ENCODE measurements at regions not wholly inside any gene's neighbourhood (a gene's known extent, or its start where the extent isn't known, plus 50 kb on each side); places are given as distances from the start of the nearest gene placed in this dataset.
"Not testable (repeated sequence)": the region's sequence is repeated elsewhere in the genome, so short reads cannot be mapped to it uniquely, and the experiment has no call there.

GRCh38 chr7:76863150-76863773 is 168.9 kb downstream of the SPDYE17 start:
- H3K36me3 Mint-ChIP-seq (ENCODE audit: low read depth); H3K4me3 Mint-ChIP-seq; H3K27ac ChIP-seq (ENCODE audit: low read depth in 1 of 2, low read length in 2 of 2); H3K9me3 ChIP-seq (ENCODE audit: control insufficient read depth in 1 of 2, insufficient read depth in 1 of 2, low read length in 2 of 2); H3K27ac Mint-ChIP-seq; H3K4me1 Mint-ChIP-seq (ENCODE audit: low read depth); ATAC-seq (ENCODE audit: poor library complexity); H3K36me3 ChIP-seq (ENCODE audit: insufficient read depth, low read length); H3K9me3 Mint-ChIP-seq; POLR2A ChIA-PET; H3K27me3 ChIP-seq (ENCODE audit: control insufficient read depth in 1 of 2, insufficient read depth in 2 of 2, low read length in 2 of 2); DNase-seq; H3K27me3 Mint-ChIP-seq; CTCF ChIA-PET; H3K4me3 ChIP-seq (ENCODE audit: low read length); H3K4me1 ChIP-seq (ENCODE audit: insufficient read depth, low read length); intact Hi-C loops (cut with DNase I, micrococcal nuclease): not testable (repeated sequence)

- H3K27me3 ChIP-seq (ENCODE audit: control insufficient read depth in 1 of 2, insufficient read depth in 2 of 2, low read length in 2 of 2); H3K36me3 ChIP-seq (ENCODE audit: insufficient read depth, low read length); POLR2A ChIA-PET; H3K4me3 Mint-ChIP-seq; H3K27ac Mint-ChIP-seq; DNase-seq; H3K4me1 ChIP-seq (ENCODE audit: insufficient read depth, low read length); CTCF ChIA-PET; H3K9me3 Mint-ChIP-seq; intact Hi-C loops (cut with DNase I, micrococcal nuclease); H3K27ac ChIP-seq (ENCODE audit: low read depth in 1 of 2, low read length in 2 of 2); H3K9me3 ChIP-seq (ENCODE audit: control insufficient read depth in 1 of 2, insufficient read depth in 1 of 2, low read length in 2 of 2); H3K27me3 Mint-ChIP-seq; ATAC-seq (ENCODE audit: poor library complexity); H3K4me1 Mint-ChIP-seq (ENCODE audit: low read depth); H3K4me3 ChIP-seq (ENCODE audit: low read length); H3K36me3 Mint-ChIP-seq (ENCODE audit: low read depth): not testable (repeated sequence)
Measured at GRCh38 chr7:76862241-76862640, 169.9 kb downstream of the SPDYE17 start.

GRCh38 chr7:76859933-76860332 is 172.2 kb downstream of the SPDYE17 start:
- H3K27me3 Mint-ChIP-seq; DNase-seq; H3K4me1 Mint-ChIP-seq (ENCODE audit: low read depth); H3K36me3 ChIP-seq (ENCODE audit: insufficient read depth, low read length); H3K4me3 ChIP-seq (ENCODE audit: low read length); H3K4me1 ChIP-seq (ENCODE audit: insufficient read depth, low read length); H3K9me3 ChIP-seq (ENCODE audit: control insufficient read depth in 1 of 2, insufficient read depth in 1 of 2, low read length in 2 of 2); POLR2A ChIA-PET; intact Hi-C loops (cut with DNase I, micrococcal nuclease); H3K4me3 Mint-ChIP-seq; CTCF ChIA-PET; H3K27me3 ChIP-seq (ENCODE audit: control insufficient read depth in 1 of 2, insufficient read depth in 2 of 2, low read length in 2 of 2); ATAC-seq (ENCODE audit: poor library complexity); H3K36me3 Mint-ChIP-seq (ENCODE audit: low read depth); H3K27ac Mint-ChIP-seq; H3K9me3 Mint-ChIP-seq; H3K27ac ChIP-seq (ENCODE audit: low read depth in 1 of 2, low read length in 2 of 2): not testable (repeated sequence)

GRCh38 chr7:76854631-76855030 is 177.5 kb downstream of the SPDYE17 start:
- H3K27me3 ChIP-seq (ENCODE audit: control insufficient read depth in 1 of 2, insufficient read depth in 2 of 2, low read length in 2 of 2); DNase-seq; H3K27ac ChIP-seq (ENCODE audit: low read depth in 1 of 2, low read length in 2 of 2); H3K4me1 ChIP-seq (ENCODE audit: insufficient read depth, low read length); H3K36me3 Mint-ChIP-seq (ENCODE audit: low read depth); POLR2A ChIA-PET; H3K9me3 ChIP-seq (ENCODE audit: control insufficient read depth in 1 of 2, insufficient read depth in 1 of 2, low read length in 2 of 2); ATAC-seq (ENCODE audit: poor library complexity); H3K4me3 ChIP-seq (ENCODE audit: low read length); H3K9me3 Mint-ChIP-seq; H3K4me1 Mint-ChIP-seq (ENCODE audit: low read depth); H3K27ac Mint-ChIP-seq; intact Hi-C loops (cut with DNase I, micrococcal nuclease); H3K27me3 Mint-ChIP-seq; H3K4me3 Mint-ChIP-seq; CTCF ChIA-PET; H3K36me3 ChIP-seq (ENCODE audit: insufficient read depth, low read length): not testable (repeated sequence)

GRCh38 chr7:76852787-76853584 is 179.2 kb downstream of the SPDYE17 start:
- DNase-seq; CTCF ChIA-PET; H3K9me3 Mint-ChIP-seq; H3K27ac Mint-ChIP-seq; H3K4me3 Mint-ChIP-seq; POLR2A ChIA-PET; H3K36me3 Mint-ChIP-seq (ENCODE audit: low read depth); H3K4me1 Mint-ChIP-seq (ENCODE audit: low read depth); H3K36me3 ChIP-seq (ENCODE audit: insufficient read depth, low read length); H3K4me1 ChIP-seq (ENCODE audit: insufficient read depth, low read length); H3K27ac ChIP-seq (ENCODE audit: low read depth in 1 of 2, low read length in 2 of 2); H3K9me3 ChIP-seq (ENCODE audit: control insufficient read depth in 1 of 2, insufficient read depth in 1 of 2, low read length in 2 of 2); ATAC-seq (ENCODE audit: poor library complexity); H3K27me3 Mint-ChIP-seq; H3K4me3 ChIP-seq (ENCODE audit: low read length); H3K27me3 ChIP-seq (ENCODE audit: control insufficient read depth in 1 of 2, insufficient read depth in 2 of 2, low read length in 2 of 2); intact Hi-C loops (cut with DNase I, micrococcal nuclease): not testable (repeated sequence)

- not testable (repeated sequence) for ATAC-seq (ENCODE audit: poor library complexity); DNase-seq; H3K27ac Mint-ChIP-seq
Measured at GRCh38 chr7:76852362-76852761, 179.8 kb downstream of the SPDYE17 start.

GRCh38 chr7:76851617-76852016 is 180.5 kb downstream of the SPDYE17 start:
- H3K9me3 Mint-ChIP-seq; H3K4me3 ChIP-seq (ENCODE audit: low read length); ATAC-seq (ENCODE audit: poor library complexity); POLR2A ChIA-PET; H3K27ac ChIP-seq (ENCODE audit: low read depth in 1 of 2, low read length in 2 of 2); H3K27ac Mint-ChIP-seq; H3K4me3 Mint-ChIP-seq; H3K27me3 ChIP-seq (ENCODE audit: control insufficient read depth in 1 of 2, insufficient read depth in 2 of 2, low read length in 2 of 2); intact Hi-C loops (cut with DNase I, micrococcal nuclease); CTCF ChIA-PET; H3K9me3 ChIP-seq (ENCODE audit: control insufficient read depth in 1 of 2, insufficient read depth in 1 of 2, low read length in 2 of 2); H3K27me3 Mint-ChIP-seq; H3K36me3 ChIP-seq (ENCODE audit: insufficient read depth, low read length); DNase-seq; H3K4me1 Mint-ChIP-seq (ENCODE audit: low read depth); H3K36me3 Mint-ChIP-seq (ENCODE audit: low read depth); H3K4me1 ChIP-seq (ENCODE audit: insufficient read depth, low read length): not testable (repeated sequence)

More at GRCh38 chr7:76852362-76852761, 179.8 kb downstream of the SPDYE17 start:
- H3K27ac ChIP-seq (ENCODE audit: low read depth in 1 of 2, low read length in 2 of 2); H3K36me3 Mint-ChIP-seq (ENCODE audit: low read depth); H3K27me3 ChIP-seq (ENCODE audit: control insufficient read depth in 1 of 2, insufficient read depth in 2 of 2, low read length in 2 of 2); H3K27me3 Mint-ChIP-seq; intact Hi-C loops (cut with DNase I, micrococcal nuclease); H3K36me3 ChIP-seq (ENCODE audit: insufficient read depth, low read length); H3K4me3 ChIP-seq (ENCODE audit: low read length); H3K4me3 Mint-ChIP-seq; H3K9me3 ChIP-seq (ENCODE audit: control insufficient read depth in 1 of 2, insufficient read depth in 1 of 2, low read length in 2 of 2); H3K9me3 Mint-ChIP-seq; H3K4me1 ChIP-seq (ENCODE audit: insufficient read depth, low read length); POLR2A ChIA-PET; CTCF ChIA-PET; H3K4me1 Mint-ChIP-seq (ENCODE audit: low read depth): not testable (repeated sequence)
